ENCODE measurements at regions not wholly inside any gene's neighbourhood (a gene's known extent, or its start where the extent isn't known, plus 50 kb on each side); places are given as distances from the start of the nearest gene placed in this dataset.
"Not testable (repeated sequence)": the region's sequence is repeated elsewhere in the genome, so short reads cannot be mapped to it uniquely, and the experiment has no call there.

DNA sequence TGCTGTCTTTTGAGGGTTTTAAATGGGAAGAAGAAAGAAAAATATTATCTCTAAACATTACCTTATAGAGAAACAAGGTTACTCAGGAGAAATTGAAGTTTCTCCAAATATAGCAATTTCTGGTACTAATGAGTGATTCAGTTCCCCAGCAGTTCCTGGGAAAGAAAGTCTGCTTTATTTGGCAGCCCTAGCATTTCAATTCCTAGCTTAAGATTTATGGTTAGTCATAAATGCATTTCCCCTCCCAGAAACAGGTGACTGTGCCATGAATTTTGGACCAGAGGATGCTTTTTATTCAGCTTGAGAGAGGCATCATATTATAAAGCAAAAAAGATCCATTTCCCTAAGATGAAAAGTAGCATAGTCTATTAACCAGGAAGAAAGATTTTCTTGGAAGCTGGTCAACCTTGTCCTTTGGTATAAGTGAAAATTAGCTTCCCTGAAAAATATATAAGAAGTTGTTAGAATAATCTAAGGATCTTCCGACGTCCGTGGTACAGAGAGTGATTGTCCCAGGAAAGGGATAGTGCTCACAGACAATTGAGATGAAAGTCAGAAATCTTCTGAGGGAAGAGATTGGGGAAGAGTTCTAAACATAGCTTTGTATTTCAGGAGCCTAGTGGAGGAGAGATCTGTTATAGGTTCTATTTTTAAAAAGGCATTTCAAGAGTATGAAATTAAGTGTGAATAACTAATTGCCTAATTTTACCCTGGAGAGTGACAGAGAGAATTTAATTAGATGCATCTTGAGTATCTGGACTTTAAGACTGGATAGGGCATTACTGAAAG lies 164.9 kb downstream of the ESM1 start:
- DNase-seq = no peak

- DNase-seq = no peak
Observed at GRCh38 chr5:54807421-54807820, 178.0 kb downstream of the ESM1 start.

DNA sequence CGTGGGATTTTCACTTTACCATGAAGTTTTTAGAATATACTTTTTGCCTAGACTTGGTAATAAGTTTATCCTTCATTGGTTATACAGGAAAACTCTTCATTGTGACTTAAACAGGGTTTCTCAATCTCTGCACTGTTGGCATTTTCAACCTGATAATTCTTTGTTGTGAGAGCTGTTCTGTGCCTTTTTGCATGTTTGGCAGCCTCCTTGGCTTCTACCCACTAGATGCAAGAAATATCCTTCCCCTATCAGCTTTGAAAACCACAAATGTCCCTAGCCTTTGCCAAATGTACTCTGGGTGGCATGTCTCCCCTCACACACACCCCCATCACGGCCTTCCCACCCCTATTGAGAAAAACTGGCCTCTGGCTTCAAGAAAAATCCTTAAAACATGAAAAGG lies 180.9 kb downstream of the ESM1 start:
- no peak for DNase-seq

GRCh38 chr5:54804086-54804485 lies 181.3 kb downstream of the ESM1 start:
- DNase-seq = no peak

- no peak for DNase-seq
Observed at GRCh38 chr5:54803471-54804011, 181.9 kb downstream of the ESM1 start.

- DNase-seq = no peak
Observed at GRCh38 chr5:54799645-54800044, 185.7 kb downstream of the ESM1 start.

DNA sequence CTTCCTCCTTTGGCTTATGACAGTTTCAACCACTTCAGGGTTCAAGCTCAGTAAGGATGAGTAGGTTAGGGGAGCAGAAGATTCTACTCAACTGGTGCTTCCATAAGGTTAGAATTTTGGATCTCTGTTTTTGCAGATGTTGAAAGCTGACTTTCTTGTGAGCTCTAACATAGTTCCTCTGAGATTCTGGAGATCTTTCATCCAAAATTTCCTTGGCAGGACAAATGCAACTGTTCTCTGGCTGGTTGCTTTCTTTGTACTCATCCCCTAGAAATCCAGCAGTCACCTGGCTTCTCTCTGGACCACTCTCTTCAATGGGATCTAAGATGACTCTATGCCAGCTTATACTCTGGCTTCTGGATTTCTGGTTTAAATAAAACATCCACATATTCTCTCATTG lies 189.6 kb downstream of the ESM1 start:
- DNase-seq = no peak

- no peak for DNase-seq
Observed at GRCh38 chr5:54795284-54795683, 190.1 kb downstream of the ESM1 start.

DNA sequence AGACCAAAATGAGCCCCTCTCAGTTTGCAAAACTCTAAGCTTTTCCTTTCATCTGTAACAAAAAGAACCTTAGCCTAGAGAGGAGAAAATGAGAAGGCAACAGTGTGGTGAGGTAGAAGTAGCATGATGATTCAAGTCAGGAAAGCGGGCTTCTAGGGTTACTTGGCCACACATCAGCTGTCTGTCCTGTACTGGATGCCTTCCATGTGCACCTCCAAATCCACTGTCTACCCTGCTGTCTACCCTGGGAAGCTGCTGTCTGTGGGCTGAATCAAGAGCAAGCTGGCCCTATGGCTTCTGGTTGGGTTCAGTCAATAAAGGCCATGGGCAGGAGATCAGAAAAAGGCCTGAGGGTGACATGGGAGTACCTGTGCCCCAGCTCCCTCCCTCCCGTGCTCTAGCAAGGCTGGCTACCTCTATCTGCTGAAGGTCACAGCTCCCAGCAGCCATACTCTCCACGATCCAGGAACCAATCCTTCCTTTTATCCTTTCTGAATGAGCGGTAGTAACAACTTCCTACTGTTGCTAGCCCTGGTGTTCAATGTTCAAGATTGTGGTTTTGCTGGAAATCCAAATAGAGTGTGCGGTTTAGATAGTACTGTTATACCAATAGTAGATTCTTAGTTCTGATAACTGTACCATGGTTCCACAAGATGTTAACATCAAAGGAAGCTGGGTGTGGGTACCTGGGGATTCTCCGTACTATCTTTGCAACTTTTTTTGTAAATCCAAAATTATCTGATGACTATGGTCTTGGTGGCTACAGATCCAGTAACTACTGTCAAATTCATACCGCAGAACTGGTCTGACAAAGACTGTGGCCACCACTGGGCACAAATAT lies 191.0 kb downstream of the ESM1 start:
- DNase-seq = no peak

DNA sequence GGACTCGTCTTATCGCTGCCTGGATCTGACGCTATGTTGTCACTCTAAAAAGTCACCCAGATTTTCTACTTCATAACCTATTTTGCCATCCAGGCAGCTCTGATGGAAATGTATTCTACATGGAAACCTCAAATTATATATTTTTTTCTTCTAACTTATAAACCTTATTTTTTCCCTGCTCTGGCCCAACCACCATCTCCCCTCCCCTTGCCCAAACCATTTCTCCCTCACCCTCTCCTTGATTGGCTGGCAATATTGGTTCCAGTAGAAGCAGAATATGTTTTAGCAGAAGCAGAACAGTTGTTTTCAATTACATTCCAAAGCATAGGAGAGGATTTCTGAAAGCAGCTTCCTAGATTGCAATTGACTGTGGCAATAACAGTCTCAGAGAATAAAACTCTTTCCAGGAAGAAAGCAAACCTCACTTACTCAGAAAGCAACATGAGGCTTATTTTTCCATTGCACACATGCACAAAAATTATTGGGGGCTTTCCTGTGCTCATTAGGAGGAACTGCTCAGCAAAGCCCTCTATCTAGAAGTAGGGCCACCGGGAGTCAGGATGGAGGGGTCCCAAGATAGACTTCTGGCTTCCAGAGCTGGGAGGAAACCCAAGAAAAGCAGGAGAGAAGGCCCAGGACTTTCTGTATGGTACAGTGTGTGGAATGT lies 191.8 kb downstream of the ESM1 start:
- no peak for DNase-seq

GRCh38 chr5:54792611-54793404 lies 192.6 kb downstream of the ESM1 start:
- DNase-seq = no peak

DNA sequence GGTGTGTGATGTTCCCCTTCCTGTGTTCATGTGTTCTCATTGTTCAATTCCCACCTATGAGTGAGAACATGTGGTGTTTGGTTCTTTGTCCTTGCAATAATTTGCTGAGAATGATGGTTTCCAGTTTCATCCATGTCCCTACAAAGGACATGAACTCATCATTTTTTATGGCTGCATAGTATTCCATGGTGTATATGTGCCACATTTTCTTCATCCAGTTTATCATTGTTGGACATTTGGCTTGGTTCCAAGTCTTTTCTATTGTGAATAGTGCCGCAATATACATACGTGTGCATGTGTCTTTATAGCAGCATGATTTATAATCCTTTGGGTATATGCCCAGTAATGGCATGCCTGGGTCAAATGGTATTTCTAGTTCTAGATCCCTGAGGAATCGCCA lies 197.5 kb downstream of the ESM1 start:
- DNase-seq = not testable (repeated sequence)

DNA sequence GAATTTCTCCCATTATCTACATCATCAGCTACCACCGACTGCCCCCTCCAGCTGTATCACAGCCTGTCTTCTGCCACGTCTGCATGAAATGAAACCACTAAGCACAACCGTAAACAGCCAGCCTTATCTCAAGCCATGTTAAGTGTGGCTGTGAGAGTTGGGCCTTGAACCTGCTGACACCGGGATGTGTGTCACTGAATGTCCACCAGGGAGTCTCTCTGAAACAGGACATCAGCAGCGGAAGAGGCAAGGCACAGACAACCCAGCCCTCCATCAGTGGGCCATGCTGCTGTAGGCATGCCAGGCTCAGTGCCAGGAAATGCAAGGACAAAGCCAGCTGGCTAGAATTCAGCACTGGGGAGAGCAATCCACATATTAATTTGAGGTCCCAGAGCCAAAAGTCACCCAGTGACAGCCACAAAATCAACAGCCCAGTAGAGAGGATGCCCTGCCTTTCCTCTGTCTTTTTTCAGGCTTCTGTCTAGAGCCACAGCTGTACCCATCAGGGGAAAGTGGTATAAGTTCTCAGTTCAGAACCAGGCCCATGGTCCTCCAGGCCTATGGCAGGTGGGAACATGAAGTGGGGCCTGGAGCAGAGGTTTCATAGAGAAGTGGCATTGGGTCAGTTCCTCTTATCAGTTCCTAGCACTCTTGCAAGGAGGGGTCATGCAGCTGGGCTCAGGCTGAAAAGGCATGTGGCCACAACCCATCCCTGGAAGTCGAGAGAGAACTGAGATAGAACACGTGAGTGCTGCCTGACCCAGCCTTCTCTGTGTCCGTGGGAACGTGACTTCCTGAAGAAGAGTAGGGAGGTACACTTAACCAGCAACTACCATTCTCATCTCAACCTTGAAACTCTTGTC lies 199.4 kb downstream of the ESM1 start:
- DNase-seq = peak; percentile 74

GRCh38 chr5:54778783-54779182 lies 206.6 kb downstream of the ESM1 start:
- DNase-seq = no peak

DNA sequence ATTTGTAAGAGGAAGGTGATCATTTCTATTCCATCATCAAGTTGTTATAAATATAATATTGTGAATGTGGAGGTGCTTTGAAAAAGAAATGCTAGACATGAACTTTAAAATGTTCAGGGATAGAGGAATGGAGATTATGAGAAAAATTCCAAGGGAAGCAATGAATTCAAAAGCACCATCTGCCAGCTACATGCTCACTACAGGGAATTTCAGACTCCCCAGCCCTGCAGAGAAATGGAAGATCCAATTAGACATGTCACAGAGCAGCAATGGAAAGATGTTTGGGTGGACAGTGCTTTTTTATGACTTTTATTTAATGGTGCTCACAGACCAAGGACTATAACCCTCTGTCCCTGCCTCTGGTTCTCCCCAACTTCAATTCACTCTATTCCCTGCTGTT lies 209.7 kb downstream of the ESM1 start:
- no peak for DNase-seq

GRCh38 chr5:54774281-54775170 lies 210.9 kb downstream of the ESM1 start:
- DNase-seq = no peak

GRCh38 chr5:54772684-54773083 lies 212.7 kb downstream of the ESM1 start:
- no peak for DNase-seq

GRCh38 chr5:54772231-54772630 lies 213.2 kb downstream of the ESM1 start:
- DNase-seq = no peak

GRCh38 chr5:54769746-54770145 lies 215.6 kb downstream of the ESM1 start:
- DNase-seq = no peak

- no peak for DNase-seq
Observed at GRCh38 chr5:54769072-54769471, 216.3 kb downstream of the ESM1 start.

DNA sequence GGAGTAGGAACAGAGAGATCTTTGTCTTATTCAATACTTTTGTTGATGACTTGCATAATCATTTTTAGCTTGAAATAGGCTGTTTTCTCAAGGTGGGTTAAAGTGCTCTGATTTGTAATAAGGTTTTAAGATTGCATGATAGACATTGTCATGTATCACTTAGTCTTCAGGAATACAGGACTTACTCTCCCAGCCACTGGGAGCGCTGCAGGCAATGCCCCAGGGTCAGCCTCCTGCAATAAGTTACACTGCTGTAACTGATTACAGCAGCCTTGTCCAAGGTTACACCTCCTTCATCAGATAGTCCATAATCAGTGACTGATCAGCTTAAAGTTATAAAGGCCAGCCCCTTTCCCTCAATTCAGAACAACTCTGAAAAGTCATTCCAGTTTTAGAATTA lies 218.6 kb downstream of the ESM1 start:
- DNase-seq = no peak
